ENCODE measurements at regions not wholly inside any gene's neighbourhood (a gene's known extent, or its start where the extent isn't known, plus 50 kb on each side); places are given as distances from the start of the nearest gene placed in this dataset.

- no peak overlapping the region for H3K27ac ChIP-seq
- no peaks in the 10 kb centered on the region for H3K36me3 ChIP-seq
- H3K9me3 ChIP-seq = no peaks in the 10 kb centered on the region
- TF ChIP-seq POLR2A (IDR thresholded peaks at IDR 0.05) (no peak), CTCF (IDR thresholded peaks at IDR 0.05) (no peak)
- no peak overlapping the region for H3K4me3 ChIP-seq
- no peak for DNase-seq
- no peaks in the 10 kb centered on the region for H3K4me1 ChIP-seq
- H3K27me3 ChIP-seq = no peaks in the 10 kb centered on the region
- intact Hi-C loops (cut with DNase I; ENCODE audit: low total_unique reads) = no loop called here
Observed at GRCh38 chr20:41989935-41990635, 371.9 kb upstream of the CHD6 start.

- H3K9me3 ChIP-seq = no peaks in the 10 kb centered on the region
- H3K27me3 ChIP-seq = no peaks in the 10 kb centered on the region
- no peak overlapping the region for H3K4me3 ChIP-seq
- H3K4me1 ChIP-seq = no peaks in the 10 kb centered on the region
- TF ChIP-seq CTCF (IDR thresholded peaks at IDR 0.05) (no peak), POLR2A (IDR thresholded peaks at IDR 0.05) (no peak)
- H3K36me3 ChIP-seq = no peaks in the 10 kb centered on the region
- DNase-seq = no peak
- intact Hi-C loops (cut with DNase I; ENCODE audit: low total_unique reads) = no loop called here
- H3K27ac ChIP-seq = no peak overlapping the region
Observed at GRCh38 chr20:41989039-41989679, 371.0 kb upstream of the CHD6 start.

- Histone ChIP-seq H3K27me3 (no peaks in the 10 kb centered on the region), H3K9me3 (no peaks in the 10 kb centered on the region), H3K4me3 (no peak overlapping the region), H3K27ac (no peak overlapping the region), H3K4me1 (no peaks in the 10 kb centered on the region), H3K36me3 (no peaks in the 10 kb centered on the region)
- DNase-seq = no peak
- TF ChIP-seq POLR2A (IDR thresholded peaks at IDR 0.05) (no peak), CTCF (IDR thresholded peaks at IDR 0.05) (no peak)
- intact Hi-C loops (cut with DNase I; ENCODE audit: low total_unique reads) = no loop called here
Observed at GRCh38 chr20:41984031-41984430, 365.9 kb upstream of the CHD6 start.

GRCh38 chr20:41983159-41983558 lies 365.0 kb upstream of the CHD6 start:
- H3K27ac ChIP-seq = no peak overlapping the region

More at GRCh38 chr20:41983159-41983558, 365.0 kb upstream of the CHD6 start:
- Histone ChIP-seq H3K27me3 (no peaks in the 10 kb centered on the region), H3K36me3 (no peaks in the 10 kb centered on the region), H3K9me3 (no peaks in the 10 kb centered on the region), H3K4me3 (no peak overlapping the region), H3K4me1 (no peaks in the 10 kb centered on the region)
- DNase-seq = no peak
- intact Hi-C loops (cut with DNase I; ENCODE audit: low total_unique reads) = no loop called here
- TF ChIP-seq POLR2A (IDR thresholded peaks at IDR 0.05) = no peak
- no peak for TF ChIP-seq CTCF (IDR thresholded peaks at IDR 0.05)

Data from uterus (tissue), 3 donors.